ENCODE measurements at regions not wholly inside any gene's neighbourhood (a gene's known extent, or its start where the extent isn't known, plus 50 kb on each side); places are given as distances from the start of the nearest gene placed in this dataset.

DNA sequence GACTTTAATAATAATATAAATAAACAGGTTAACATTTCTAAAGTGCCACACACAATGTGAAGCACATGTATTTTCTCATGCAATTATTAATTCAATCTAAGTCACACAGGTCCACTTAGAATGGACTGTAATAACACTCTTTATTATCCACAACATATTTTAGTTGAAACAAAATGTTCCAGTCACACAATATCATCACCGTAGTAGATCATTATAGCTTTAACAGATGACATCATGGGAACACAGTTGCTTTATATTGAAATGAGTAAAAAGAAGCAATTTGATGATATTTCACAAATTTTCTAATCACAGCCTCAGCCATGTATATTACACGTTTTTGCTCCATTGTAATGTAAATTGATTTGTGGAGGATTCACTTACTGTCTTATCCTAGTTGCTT, 266.3 kb downstream of the MEIS1 start:
- ATAC-seq (replicated peaks in 6 of 8): no peak
- in situ Hi-C loops (cut with MboI; ENCODE audit: low pct_unique_long_range_greater_than_20kb in 2 of 9, low sequenced_read_pairs in 9 of 9, unreplicated experiment in 9 of 9): no loop called here
- Histone ChIP-seq H3K4me1 (replicated peaks in 1 of 2) (peaks cover 73 to 83% of the 10 kb centered on the region in 2 donors), H3K27ac (peak overlapping the region; percentile 80 to 82), H3K4me3 (no peak overlapping the region)
- WGBS, 10 experiments: 0 to 83% (median 26%) methylated on average over 1 to 2 of the region's 2 CpGs

DNA sequence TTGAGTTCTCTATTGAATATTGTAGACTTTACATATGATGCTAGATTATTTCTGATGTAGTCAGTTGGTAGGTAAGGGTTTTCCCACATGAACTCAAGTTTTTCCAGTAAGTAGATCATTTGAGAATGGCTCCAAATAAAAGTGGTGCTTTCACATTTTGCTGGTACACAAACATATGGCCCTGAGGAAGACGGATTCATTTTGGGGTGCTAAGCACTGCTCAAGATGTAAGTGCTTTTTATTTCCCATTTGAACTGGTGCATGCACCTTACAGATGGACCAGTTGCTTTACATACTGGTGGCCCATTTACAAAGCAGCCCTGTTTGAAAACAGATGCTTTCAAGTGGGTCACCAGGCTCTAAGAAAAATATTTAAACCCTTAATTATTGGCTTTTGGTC, 266.7 kb downstream of the MEIS1 start:
- WGBS, 10 experiments: 0 to 67% (median 37%) methylated on average over 1 of the region's 1 CpG; no CpG with 5 or more reads in 4 of the 10 experiments
- ATAC-seq (replicated peaks in 6 of 8): no peak

DNA sequence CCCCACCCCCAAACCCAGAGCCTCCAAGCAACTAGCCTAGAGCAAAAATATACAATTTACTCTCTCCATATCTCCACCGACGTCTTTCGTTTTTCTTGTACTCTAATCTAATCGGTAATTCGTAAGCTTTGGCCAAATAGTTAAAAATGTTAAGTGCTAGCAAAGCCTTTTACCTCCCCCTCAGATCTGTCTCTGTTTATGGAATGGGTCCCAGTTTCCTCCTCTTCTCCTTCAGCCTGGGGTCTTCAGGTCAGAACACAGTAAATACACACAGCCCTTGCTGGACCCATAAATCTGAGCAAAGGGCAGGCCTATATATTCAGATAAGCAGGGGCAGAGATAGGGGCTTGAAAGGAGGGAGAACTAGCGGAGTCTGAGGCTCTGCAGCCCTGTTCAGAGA, 267.4 kb downstream of the MEIS1 start:
- no peak overlapping the region for H3K4me3 ChIP-seq
- WGBS, 10 experiments: 42 to 85% (median 73%) methylated on average over 1 to 6 of the region's 6 CpGs
- H3K4me1 ChIP-seq (replicated peaks in 1 of 2): peaks cover 64 to 74% of the 10 kb centered on the region in 2 donors
- peak overlapping the region; percentile 57 to 62 for H3K27ac ChIP-seq
- no peak for ATAC-seq (replicated peaks in 6 of 8)
- in situ Hi-C loops (cut with MboI; ENCODE audit: low pct_unique_long_range_greater_than_20kb in 2 of 9, low sequenced_read_pairs in 9 of 9, unreplicated experiment in 9 of 9): no loop called here

More for the DNA sequence above, 266.7 kb downstream of the MEIS1 start:
- Histone ChIP-seq H3K4me3 (no peak overlapping the region), H3K27ac (peak overlapping the region; percentile 80 to 82), H3K4me1 (replicated peaks in 1 of 2) (peaks cover 69 to 79% of the 10 kb centered on the region in 2 donors)
- in situ Hi-C loops (cut with MboI; ENCODE audit: low pct_unique_long_range_greater_than_20kb in 2 of 9, low sequenced_read_pairs in 9 of 9, unreplicated experiment in 9 of 9): no loop called here

DNA sequence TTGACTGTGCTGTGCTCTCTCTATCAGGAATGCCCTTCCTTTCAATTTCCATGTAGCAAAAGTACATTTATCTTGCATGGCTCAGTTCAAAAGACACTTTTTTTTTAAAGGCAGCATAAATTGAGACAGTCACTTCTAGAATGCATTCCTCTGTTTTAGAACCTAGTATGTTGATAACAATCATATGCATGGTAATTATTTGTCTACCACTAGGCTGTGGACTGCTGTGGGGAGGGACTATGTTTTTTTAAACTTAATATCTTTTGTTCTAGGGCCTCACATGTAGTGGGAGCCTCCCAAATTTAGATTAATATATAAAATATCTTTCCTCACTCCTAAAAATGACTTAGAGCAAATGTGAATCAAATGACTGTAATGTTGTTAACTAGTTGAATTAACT, 269.9 kb downstream of the MEIS1 start:
- Histone ChIP-seq H3K4me1 (replicated peaks in 1 of 2) (peaks cover 44 to 53% of the 10 kb centered on the region in 2 donors), H3K4me3 (no peak overlapping the region), H3K27ac (no peak overlapping the region)
- in situ Hi-C loops (cut with MboI; ENCODE audit: low pct_unique_long_range_greater_than_20kb in 2 of 9, low sequenced_read_pairs in 9 of 9, unreplicated experiment in 9 of 9): no loop called here
- ATAC-seq (replicated peaks in 6 of 8): peak in 4 of 8 experiments; percentile 7 to 54 (median 34)

DNA sequence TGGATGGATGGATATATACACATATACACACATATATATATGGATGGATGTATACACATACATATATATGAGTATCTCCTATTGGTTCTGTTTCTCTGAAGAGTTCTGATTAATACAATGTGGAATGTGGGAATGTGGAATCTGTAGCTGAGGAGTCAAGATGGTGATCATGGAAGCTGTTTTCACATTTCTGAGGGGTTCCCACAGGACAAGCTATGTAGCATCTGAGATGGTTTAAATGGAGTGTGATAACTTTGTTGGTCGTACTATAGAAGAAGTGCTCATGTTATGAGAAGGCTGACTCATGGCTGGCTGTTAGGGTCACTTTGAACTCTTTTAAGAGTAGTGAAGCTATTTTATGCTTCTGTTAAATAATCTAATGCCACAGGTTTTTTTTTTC, 279.7 kb downstream of the MEIS1 start:
- ATAC-seq (replicated peaks in 6 of 8): no peak
- Histone ChIP-seq H3K4me1 (replicated peaks in 1 of 2) (peaks cover 13 to 18% of the 10 kb centered on the region in 2 donors), H3K4me3 (no peak overlapping the region), H3K27ac (no peak overlapping the region)
- in situ Hi-C loops (cut with MboI; ENCODE audit: low pct_unique_long_range_greater_than_20kb in 2 of 9, low sequenced_read_pairs in 9 of 9, unreplicated experiment in 9 of 9): no loop called here
- WGBS, 10 experiments: 38 to 100% (median 74%) methylated on average over 1 of the region's 1 CpG; no CpG with 5 or more reads in 2 of the 10 experiments

DNA sequence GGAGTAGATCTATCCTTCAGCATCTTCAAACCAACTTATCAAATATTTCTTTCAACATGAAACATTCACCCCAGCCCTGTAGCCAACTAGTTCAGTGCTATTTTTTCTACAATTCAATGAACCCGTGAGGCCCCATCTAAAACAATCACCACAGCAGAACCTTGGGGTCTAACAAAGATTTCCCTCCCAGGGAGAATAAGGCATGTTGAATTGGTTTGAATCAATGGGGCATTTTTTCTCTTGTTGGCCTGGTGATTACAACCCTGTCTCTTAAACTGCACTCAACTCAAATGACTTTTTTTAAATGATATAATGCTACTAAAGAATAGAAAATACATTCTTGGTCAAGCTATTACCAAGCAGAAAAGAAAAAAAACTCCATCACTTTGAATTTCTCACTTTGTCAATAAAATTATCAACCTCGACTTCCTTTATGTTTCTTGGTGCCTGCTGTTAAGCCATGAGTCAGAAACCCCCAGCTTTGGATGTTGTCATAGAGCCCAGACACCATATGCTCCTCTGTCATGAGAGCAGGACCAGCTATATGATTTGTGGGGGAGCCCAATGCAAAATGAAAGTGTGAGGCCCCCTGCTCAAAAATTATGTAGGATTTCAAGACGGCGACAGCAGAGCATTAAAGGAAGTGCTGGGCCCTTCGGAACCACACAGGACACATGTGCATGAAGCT, 282.4 kb downstream of the MEIS1 start:
- peaks cover 13 to 18% of the 10 kb centered on the region in 2 donors for H3K4me1 ChIP-seq (replicated peaks in 1 of 2)
- 33 to 70% (median 59%) methylated on average over 1 to 5 of the region's 5 CpGs; no CpG with 5 or more reads in 2 of the 10 experiments for WGBS, 10 experiments
- no peak overlapping the region for H3K4me3 ChIP-seq
- peak overlapping the region in 1 of 2 donors; percentile 42 for H3K27ac ChIP-seq
- peak in 5 of 8 experiments; percentile 80 to 92 (median 89) for ATAC-seq (replicated peaks in 6 of 8)
- in situ Hi-C loops (cut with MboI; ENCODE audit: low pct_unique_long_range_greater_than_20kb in 2 of 9, low sequenced_read_pairs in 9 of 9, unreplicated experiment in 9 of 9): no loop called here

DNA sequence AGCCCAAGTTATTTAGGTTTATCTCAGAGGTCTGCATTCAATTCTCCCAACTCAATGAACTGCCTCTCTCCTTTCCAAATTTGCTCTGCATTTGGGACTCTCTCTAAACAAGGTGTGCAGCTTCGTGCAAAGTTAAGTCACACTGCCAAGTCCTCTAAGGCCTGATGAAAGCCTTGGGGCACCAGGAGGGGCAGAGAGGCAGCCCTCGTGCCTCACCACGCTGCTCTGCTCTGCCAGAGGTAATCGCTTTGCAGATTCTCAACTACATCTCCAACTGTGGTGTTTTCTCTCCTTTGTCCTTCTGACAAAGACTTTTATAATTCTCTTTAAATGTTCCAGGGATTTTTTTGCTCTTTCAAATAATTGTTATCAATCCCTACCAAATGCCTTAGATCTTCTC, 283.0 kb downstream of the MEIS1 start:
- peak overlapping the region in 1 of 2 donors; percentile 42 for H3K27ac ChIP-seq
- no peak overlapping the region for H3K4me3 ChIP-seq
- peaks cover 13 to 18% of the 10 kb centered on the region in 2 donors for H3K4me1 ChIP-seq (replicated peaks in 1 of 2)
- in situ Hi-C loops (cut with MboI; ENCODE audit: low pct_unique_long_range_greater_than_20kb in 2 of 9, low sequenced_read_pairs in 9 of 9, unreplicated experiment in 9 of 9): no loop called here
- peak in 2 of 8 experiments; percentile 5 to 14 for ATAC-seq (replicated peaks in 6 of 8)
- WGBS, 10 experiments: 21 to 100% (median 77%) methylated on average over 1 to 4 of the region's 4 CpGs; no CpG with 5 or more reads in 1 of the 10 experiments

DNA sequence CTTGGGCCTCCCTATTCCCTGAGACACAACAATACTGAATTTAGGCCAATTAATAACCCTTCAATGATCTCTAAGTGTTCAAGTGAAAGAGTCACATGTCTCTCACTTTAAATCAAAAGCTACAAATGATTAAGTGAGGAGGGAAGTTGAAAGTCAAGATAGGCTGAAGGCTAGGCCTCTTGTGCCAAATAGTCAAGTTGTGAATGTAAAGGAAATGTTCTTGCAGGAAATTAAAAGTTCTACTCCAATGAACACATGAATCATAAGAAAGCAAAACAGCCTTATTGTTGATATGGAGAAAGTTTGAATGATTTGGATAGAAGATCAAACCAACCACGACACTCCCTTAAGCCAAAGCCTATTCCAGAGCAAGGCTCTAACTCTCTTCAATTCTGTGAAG, 286.9 kb downstream of the MEIS1 start:
- Histone ChIP-seq H3K4me1 (replicated peaks in 1 of 2) (peaks cover 13 to 14% of the 10 kb centered on the region in 2 donors), H3K27ac (no peak overlapping the region), H3K4me3 (no peak overlapping the region)
- WGBS, 10 experiments: 14 to 100% (median 83%) methylated on average over 1 of the region's 1 CpG; no CpG with 5 or more reads in 4 of the 10 experiments
- no peak for ATAC-seq (replicated peaks in 6 of 8)
- in situ Hi-C loops (cut with MboI; ENCODE audit: low pct_unique_long_range_greater_than_20kb in 2 of 9, low sequenced_read_pairs in 9 of 9, unreplicated experiment in 9 of 9): no loop called here

DNA sequence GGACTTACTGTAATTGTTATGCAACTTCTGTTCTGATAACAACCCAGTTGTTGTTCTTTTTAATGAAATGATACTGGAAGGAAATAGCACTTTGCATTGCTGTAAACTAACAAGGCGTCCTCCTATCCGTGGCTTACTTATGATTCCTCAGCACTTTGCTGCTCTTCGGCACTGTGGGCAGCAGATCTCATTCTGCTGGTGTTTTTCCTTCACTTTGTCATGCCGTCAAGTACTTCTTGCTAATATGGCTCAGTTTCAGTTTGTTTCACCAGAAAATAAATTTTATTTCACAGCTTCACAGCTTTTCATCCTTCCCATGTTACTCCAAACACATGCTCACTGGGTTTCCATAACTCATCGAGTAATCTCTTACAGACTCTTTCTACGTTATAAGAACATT, 289.3 kb downstream of the MEIS1 start:
- in situ Hi-C loops (cut with MboI; ENCODE audit: low pct_unique_long_range_greater_than_20kb in 2 of 9, low sequenced_read_pairs in 9 of 9, unreplicated experiment in 9 of 9): no loop called here
- no peak for ATAC-seq (replicated peaks in 6 of 8)
- Histone ChIP-seq H3K27ac (no peak overlapping the region), H3K4me1 (replicated peaks in 1 of 2) (peaks cover 0 to under 1% of the 10 kb centered on the region in 2 donors), H3K4me3 (no peak overlapping the region)
- WGBS, 10 experiments: 30 to 100% (median 87%) methylated on average over 3 to 6 of the region's 6 CpGs

DNA sequence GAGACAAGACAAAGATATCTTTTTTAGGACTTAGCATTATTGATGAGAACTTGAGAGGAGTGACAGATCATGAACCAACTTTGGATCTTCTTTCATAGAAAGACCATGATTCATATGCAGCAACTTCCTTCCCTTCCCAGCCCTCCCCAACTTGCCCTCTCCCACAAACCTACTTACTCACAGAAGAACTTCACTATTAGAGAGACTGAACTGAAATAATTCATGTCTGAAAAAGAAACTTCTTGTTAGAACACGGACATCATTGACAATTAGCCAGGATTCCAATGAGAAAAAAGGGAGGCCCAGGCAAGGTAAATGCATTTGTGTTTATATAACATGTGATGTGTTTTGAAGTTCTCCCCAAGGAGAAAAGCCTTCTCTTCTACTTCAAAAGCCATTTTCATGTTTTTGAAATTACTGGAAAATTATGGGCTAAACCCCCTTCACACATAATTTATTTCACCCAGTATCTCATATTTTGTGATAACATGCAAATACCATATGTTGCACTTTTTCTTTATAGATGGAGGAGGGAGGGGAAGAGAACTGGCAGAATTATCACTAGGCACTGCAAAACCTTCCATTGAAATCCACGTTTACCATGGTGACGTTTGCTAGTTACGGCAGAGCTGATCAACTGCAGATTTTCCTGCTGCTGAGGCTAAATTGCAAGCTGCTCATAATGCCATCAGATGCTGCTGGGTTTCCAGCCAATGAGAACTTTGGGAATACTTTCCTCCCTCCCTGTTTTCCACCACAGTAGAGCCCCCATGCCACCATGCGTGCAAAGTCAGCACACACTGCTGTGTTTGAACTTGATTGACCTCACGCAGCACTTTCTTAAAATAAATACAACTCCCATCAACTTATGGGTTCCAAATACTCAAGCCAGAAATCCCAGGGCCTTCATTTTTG, 294.7 kb downstream of the MEIS1 start:
- Histone ChIP-seq H3K4me1 (replicated peaks in 1 of 2) (peaks cover 12 to 26% of the 10 kb centered on the region in 2 donors), H3K4me3 (no peak overlapping the region), H3K27ac (no peak overlapping the region)
- in situ Hi-C loops (cut with MboI; ENCODE audit: low pct_unique_long_range_greater_than_20kb in 2 of 9, low sequenced_read_pairs in 9 of 9, unreplicated experiment in 9 of 9): no loop called here
- 0 to 100% (median 82%) methylated on average over 1 to 6 of the region's 6 CpGs; no CpG with 5 or more reads in 1 of the 10 experiments for WGBS, 10 experiments
- ATAC-seq (replicated peaks in 6 of 8): peak in 1 of 8 experiments; percentile 17

DNA sequence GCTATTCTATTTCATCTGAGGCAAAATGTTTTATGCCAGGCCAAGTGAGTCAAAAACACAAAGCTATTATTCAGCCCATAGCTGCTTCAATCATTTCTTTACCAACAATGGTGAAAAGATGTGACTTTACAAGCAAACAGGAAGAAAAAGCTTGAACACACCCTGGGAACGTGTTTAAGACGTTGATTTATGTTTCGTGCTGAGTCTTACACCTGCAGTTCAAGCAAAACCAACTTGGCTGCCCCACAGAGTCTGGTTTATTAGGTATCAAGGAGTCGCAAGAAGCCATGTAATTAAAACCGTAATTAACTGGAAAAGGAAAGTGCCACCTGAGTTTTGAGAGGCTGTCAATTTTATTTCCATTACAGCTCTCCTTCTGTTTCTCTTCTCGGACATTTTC, 295.5 kb downstream of the MEIS1 start:
- H3K4me1 ChIP-seq (replicated peaks in 1 of 2): peaks cover 12 to 26% of the 10 kb centered on the region in 2 donors
- in situ Hi-C loops (cut with MboI; ENCODE audit: low pct_unique_long_range_greater_than_20kb in 2 of 9, low sequenced_read_pairs in 9 of 9, unreplicated experiment in 9 of 9): no loop called here
- ATAC-seq (replicated peaks in 6 of 8): no peak
- H3K4me3 ChIP-seq: no peak overlapping the region
- no peak overlapping the region for H3K27ac ChIP-seq
- 4 to 93% (median 84%) methylated on average over 3 to 6 of the region's 6 CpGs for WGBS, 10 experiments

DNA sequence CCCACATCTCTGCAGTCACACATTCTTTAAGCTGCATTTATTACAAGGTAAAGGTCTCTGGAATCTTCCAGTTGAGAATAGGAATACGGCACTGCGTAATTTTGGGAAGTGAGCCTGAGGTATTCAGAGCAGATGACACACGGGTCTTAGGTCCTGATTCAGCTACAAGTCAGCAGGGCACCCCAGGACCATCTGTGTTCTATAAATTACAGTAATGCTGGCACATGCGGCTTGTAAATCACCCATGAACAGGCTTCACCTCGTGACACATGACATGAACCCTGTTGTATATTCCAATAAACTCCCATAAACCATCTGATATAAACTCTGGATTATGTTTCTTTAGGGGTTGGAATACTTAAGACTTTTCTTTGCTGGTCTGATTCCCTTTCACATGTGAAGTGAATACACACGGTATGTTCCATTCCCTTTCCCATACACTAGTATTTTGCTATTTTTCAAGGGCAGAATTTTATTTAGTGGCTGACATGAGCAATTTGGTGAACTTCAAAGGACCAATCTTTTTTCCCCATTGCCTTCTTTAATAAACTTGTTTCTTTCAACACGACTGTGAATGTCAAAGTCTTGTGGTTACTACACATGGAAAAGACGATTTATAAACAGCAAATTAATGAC, 298.6 kb downstream of the MEIS1 start:
- in situ Hi-C loops (cut with MboI; ENCODE audit: low pct_unique_long_range_greater_than_20kb in 2 of 9, low sequenced_read_pairs in 9 of 9, unreplicated experiment in 9 of 9): no loop called here
- H3K27ac ChIP-seq: no peak overlapping the region
- peak in 5 of 8 experiments; percentile 57 to 97 (median 85) for ATAC-seq (replicated peaks in 6 of 8)

DNA sequence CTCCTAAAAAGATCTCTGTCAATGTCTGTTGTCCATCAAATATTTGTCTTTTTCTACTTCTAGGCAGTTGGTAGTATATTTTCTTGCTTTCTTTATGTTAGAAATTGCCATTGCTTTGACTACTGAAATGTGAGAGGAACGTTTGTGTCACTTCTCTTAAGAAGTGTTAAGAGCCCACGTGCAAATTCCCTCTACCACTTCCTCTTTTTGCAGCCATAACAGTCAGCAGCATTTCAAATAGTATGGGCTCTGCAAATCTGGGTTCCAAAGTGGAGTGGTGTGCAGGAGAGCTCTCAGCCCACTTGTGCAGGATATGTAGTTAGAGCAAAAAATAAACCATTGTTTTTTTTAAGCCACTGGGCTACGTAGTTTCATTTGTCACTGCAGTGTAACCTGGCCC, 314.0 kb downstream of the MEIS1 start:
- peaks cover 2 to 14% of the 10 kb centered on the region in 2 donors for H3K4me1 ChIP-seq (replicated peaks in 1 of 2)
- ATAC-seq (replicated peaks in 6 of 8): no peak
- no peak overlapping the region for H3K4me3 ChIP-seq
- H3K27ac ChIP-seq: no peak overlapping the region
- 7 to 80% (median 76%) methylated on average over 1 to 3 of the region's 3 CpGs for WGBS, 10 experiments
- in situ Hi-C loops (cut with MboI; ENCODE audit: low pct_unique_long_range_greater_than_20kb in 2 of 9, low sequenced_read_pairs in 9 of 9, unreplicated experiment in 9 of 9): no loop called here

More for the DNA sequence above, 298.6 kb downstream of the MEIS1 start:
- H3K4me3 ChIP-seq: no peak overlapping the region
- 44 to 70% (median 56%) methylated on average over 2 to 8 of the region's 8 CpGs; no CpG with 5 or more reads in 1 of the 10 experiments for WGBS, 10 experiments
- peaks cover 12 to 26% of the 10 kb centered on the region in 2 donors for H3K4me1 ChIP-seq (replicated peaks in 1 of 2)

Measured in motor neuron (in vitro differentiated cells).